H1 (cell line): ENCODE measurements at regions not wholly inside any gene's neighbourhood (a gene's known extent, or its start where the extent isn't known, plus 50 kb on each side); places are given as distances from the start of the nearest gene placed in this dataset.

Experiments
- E2F6 ChIP-seq: IDR thresholded peaks from 2 replicates; pipeline ENCODE4 v1.6.1; 2012; ENCODE audit warnings: inconsistent platforms
- EZH2 ChIP-seq: fragments of 200-600 bp; sonication (generic); IDR thresholded peaks from 2 replicates; pipeline ENCODE4 v1.7.1; 2012; ENCODE audit warnings: low read depth, mild to moderate bottlenecking, moderate library complexity, low read length, inconsistent platforms; ENCODE audit not compliant: severe bottlenecking
- MAX ChIP-seq: IDR thresholded peaks from 2 replicates; pipeline ENCODE4 v1.6.1; 2012; ENCODE audit warnings: inconsistent platforms
- POLR2A ChIP-seq, 2 experiments: IDR thresholded peaks; 1 replicate in 1 of 2; 2 replicates in 1 of 2; pipeline ENCODE4 v1.6.1; 2011; ENCODE audit warnings: low read depth in 2 of 2, low read length in 2 of 2, mild to moderate bottlenecking in 2 of 2; ENCODE audit errors: control extremely low read depth in 1 of 2
- RNF2 ChIP-seq: fragments of 200-900, 300-1000 bp; sonication (generic); IDR thresholded peaks from 2 replicates; pipeline ENCODE4 v1.7.1; 2016; ENCODE audit warnings: borderline replicate concordance, low read depth, mild to moderate bottlenecking, antibody characterized with exemption, low read length; ENCODE audit not compliant: poor library complexity, severe bottlenecking; ENCODE audit errors: missing control alignments
- SRF ChIP-seq: IDR thresholded peaks from 2 replicates; pipeline ENCODE4 v1.6.1; 2011; ENCODE audit warnings: mild to moderate bottlenecking, low read depth, low read length, moderate library complexity

GRCh38 chr9:135263511-135263910, 176.0 kb downstream of the OLFM1 start (continued):
- TF ChIP-seq RNF2 (no peak), POLR2A (IDR thresholded peaks at IDR 0.05; ENCODE audit: control extremely low read depth in 1 of 2, low read depth in 2 of 2, low read length in 2 of 2) (no peak), SRF (no peak), E2F6 (no peak), EZH2 (no peak), MAX (no peak)
